ENCODE measurements at regions not wholly inside any gene's neighbourhood (a gene's known extent, or its start where the extent isn't known, plus 50 kb on each side); places are given as distances from the start of the nearest gene placed in this dataset.

DNA sequence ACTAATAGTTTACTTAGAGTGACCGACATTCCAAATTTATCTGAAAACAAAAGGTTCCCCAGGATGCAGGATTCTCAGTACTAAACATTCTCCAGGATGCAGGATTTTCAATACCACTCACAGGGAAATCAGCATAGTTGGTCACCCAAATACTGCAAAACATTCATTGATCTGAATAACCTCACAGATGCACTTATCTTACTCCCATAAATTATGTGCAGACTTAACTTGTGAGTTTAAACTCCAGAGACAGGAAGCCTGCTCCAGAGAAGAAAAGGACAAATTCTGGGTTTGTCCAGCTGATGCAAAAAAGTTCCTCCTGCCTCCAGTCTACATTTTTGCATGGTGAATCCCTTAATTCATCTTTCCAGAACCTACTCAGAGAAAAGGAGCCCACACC, 514.2 kb upstream of the TMEM132C start:
- Histone ChIP-seq H3K4me2 (ENCODE audit: low read length) (no peak overlapping the region), H3K27me3 (ENCODE audit: low read length) (peaks cover 80% of the 10 kb centered on the region), H4K20me1 (ENCODE audit: low read length) (no peaks in the 10 kb centered on the region), H3K9ac (ENCODE audit: low read length) (no peak overlapping the region), H3K9me2 (replicated peaks; ENCODE audit: low read length) (no peaks in the 10 kb centered on the region), H3K79me2 (ENCODE audit: low read length) (no peaks in the 10 kb centered on the region), H3K9me3 (ENCODE audit: low read length) (no peaks in the 10 kb centered on the region), H3K27ac (ENCODE audit: low read length) (no peak overlapping the region), H3K4me3 (ENCODE audit: low read length) (no peak overlapping the region), H3K4me1 (ENCODE audit: insufficient read depth, low read length) (no peaks in the 10 kb centered on the region), H3K36me3 (ENCODE audit: low read depth, low read length) (no peaks in the 10 kb centered on the region), H2AFZ (ENCODE audit: low read length) (no peak overlapping the region), H3F3A (ENCODE audit: low read length, unreplicated experiment) (no peaks in the 10 kb centered on the region)
- ATAC-seq (no peak), DNase-seq (no peak)
- intact Hi-C loops (cut with micrococcal nuclease) = no loop called here
- no TSS peak for BruUV-seq (replicated peaks)
- ChIA-PET CTCF (no interaction called here), POLR2A (ENCODE audit: unreplicated experiment) (no interaction called here)
- TF ChIP-seq EZH2 (IDR thresholded peaks at IDR 0.05; ENCODE audit: low read length, unreplicated experiment) (no peak), EZH2phosphoT487 (IDR thresholded peaks at IDR 0.05; ENCODE audit: borderline replicate concordance, low read length) (no peak)
- TF ChIP-seq, protein P1, sequence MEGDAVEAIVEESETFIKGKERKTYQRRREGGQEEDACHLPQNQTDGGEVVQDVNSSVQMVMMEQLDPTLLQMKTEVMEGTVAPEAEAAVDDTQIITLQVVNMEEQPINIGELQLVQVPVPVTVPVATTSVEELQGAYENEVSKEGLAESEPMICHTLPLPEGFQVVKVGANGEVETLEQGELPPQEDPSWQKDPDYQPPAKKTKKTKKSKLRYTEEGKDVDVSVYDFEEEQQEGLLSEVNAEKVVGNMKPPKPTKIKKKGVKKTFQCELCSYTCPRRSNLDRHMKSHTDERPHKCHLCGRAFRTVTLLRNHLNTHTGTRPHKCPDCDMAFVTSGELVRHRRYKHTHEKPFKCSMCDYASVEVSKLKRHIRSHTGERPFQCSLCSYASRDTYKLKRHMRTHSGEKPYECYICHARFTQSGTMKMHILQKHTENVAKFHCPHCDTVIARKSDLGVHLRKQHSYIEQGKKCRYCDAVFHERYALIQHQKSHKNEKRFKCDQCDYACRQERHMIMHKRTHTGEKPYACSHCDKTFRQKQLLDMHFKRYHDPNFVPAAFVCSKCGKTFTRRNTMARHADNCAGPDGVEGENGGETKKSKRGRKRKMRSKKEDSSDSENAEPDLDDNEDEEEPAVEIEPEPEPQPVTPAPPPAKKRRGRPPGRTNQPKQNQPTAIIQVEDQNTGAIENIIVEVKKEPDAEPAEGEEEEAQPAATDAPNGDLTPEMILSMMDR (conservative IDR thresholded peaks at IDR 0.05; ENCODE audit: low read depth, low read length) = no peak

DNA sequence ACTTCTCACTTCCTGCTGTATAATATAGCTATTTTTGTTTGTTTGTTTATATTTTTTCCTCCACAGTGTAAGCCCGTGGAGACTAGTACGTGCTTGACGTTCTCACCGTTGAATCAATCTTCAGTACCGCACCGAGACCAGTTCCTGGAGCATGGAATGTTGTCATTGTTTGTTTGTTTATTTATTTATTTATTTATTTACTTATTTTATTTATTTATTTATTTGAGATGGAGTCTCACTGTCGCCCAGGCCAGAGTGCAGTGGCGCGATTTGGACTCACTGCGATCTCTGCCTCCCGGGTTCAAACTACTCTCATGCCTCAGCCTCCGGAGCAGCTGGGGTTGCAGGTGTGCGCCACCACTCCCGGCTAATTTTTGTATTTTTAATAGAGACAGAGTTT, 506.6 kb upstream of the TMEM132C start:
- no peak overlapping the region for H3K27ac ChIP-seq (ENCODE audit: low read length)
- no peak for ATAC-seq
- no TSS peak for BruUV-seq (replicated peaks)
- H3K36me3 ChIP-seq (ENCODE audit: low read depth, low read length) = no peaks in the 10 kb centered on the region
- intact Hi-C loops (cut with micrococcal nuclease) = no loop called here
- DNase-seq = no peak
- CTCF ChIA-PET = no interaction called here
- H3K9ac ChIP-seq (ENCODE audit: low read length) = no peak overlapping the region
- POLR2A ChIA-PET (ENCODE audit: unreplicated experiment) = no interaction called here
- no peaks in the 10 kb centered on the region for H3K9me3 ChIP-seq (ENCODE audit: low read length)
- 0 out of 2 replicates have a peak, but pooled peaks cover 3% of the 10 kb centered on the region for H3K9me2 ChIP-seq (replicated peaks; ENCODE audit: low read length)
- no peak overlapping the region for H3K4me2 ChIP-seq (ENCODE audit: low read length)
- TF ChIP-seq EZH2phosphoT487 (IDR thresholded peaks at IDR 0.05; ENCODE audit: borderline replicate concordance, low read length) (no peak), EZH2 (IDR thresholded peaks at IDR 0.05; ENCODE audit: low read length, unreplicated experiment) (no peak)
- TF ChIP-seq, protein P1 (conservative IDR thresholded peaks at IDR 0.05; ENCODE audit: low read depth, low read length) = no peak
- H3K79me2 ChIP-seq (ENCODE audit: low read length) = no peaks in the 10 kb centered on the region
- no peaks in the 10 kb centered on the region for H4K20me1 ChIP-seq (ENCODE audit: low read length)
- H2AFZ ChIP-seq (ENCODE audit: low read length) = no peak overlapping the region
- H3K4me1 ChIP-seq (ENCODE audit: insufficient read depth, low read length) = no peaks in the 10 kb centered on the region
- peaks cover 51% of the 10 kb centered on the region for H3K27me3 ChIP-seq (ENCODE audit: low read length)
- H3K4me3 ChIP-seq (ENCODE audit: low read length) = no peak overlapping the region
- no peaks in the 10 kb centered on the region for H3F3A ChIP-seq (ENCODE audit: low read length, unreplicated experiment)

DNA sequence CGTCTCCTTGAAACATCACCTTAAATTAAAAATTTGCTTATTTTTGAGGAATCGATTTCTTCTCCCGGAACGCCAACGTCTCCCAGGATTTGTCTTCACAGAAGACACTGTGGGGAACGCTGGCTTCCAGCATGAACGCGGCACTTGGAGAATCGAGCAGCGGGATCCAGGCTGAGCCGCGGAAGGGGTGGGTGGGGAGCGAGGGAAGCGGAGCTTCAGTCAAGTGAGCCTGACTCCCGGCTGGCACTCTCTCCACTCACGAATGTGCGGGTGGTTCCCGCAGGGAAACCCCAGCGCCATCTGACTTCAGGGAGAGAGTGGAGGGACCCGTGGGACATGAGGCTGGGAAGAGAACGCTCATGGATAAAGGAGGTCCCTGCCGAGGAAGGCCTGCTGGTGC, 506.0 kb upstream of the TMEM132C start:
- peaks cover 46% of the 10 kb centered on the region for H3K27me3 ChIP-seq (ENCODE audit: low read length)
- intact Hi-C loops (cut with micrococcal nuclease) = no loop called here
- TF ChIP-seq EZH2phosphoT487 (IDR thresholded peaks at IDR 0.05; ENCODE audit: borderline replicate concordance, low read length) = no peak
- no peak for TF ChIP-seq EZH2 (IDR thresholded peaks at IDR 0.05; ENCODE audit: low read length, unreplicated experiment)
- TF ChIP-seq, protein P1 (conservative IDR thresholded peaks at IDR 0.05; ENCODE audit: low read depth, low read length) = no peak
- H3K9me3 ChIP-seq (ENCODE audit: low read length) = no peaks in the 10 kb centered on the region
- no peaks in the 10 kb centered on the region for H3K4me1 ChIP-seq (ENCODE audit: insufficient read depth, low read length)
- H4K20me1 ChIP-seq (ENCODE audit: low read length) = no peaks in the 10 kb centered on the region
- H3K27ac ChIP-seq (ENCODE audit: low read length) = no peak overlapping the region
- DNase-seq (no peak), ATAC-seq (no peak)
- H3K9ac ChIP-seq (ENCODE audit: low read length) = no peak overlapping the region
- no peak overlapping the region for H3K4me2 ChIP-seq (ENCODE audit: low read length)
- ChIA-PET POLR2A (ENCODE audit: unreplicated experiment) (no interaction called here), CTCF (no interaction called here)
- H3K36me3 ChIP-seq (ENCODE audit: low read depth, low read length) = no peaks in the 10 kb centered on the region
- H3K4me3 ChIP-seq (ENCODE audit: low read length) = no peak overlapping the region
- no peaks in the 10 kb centered on the region for H3F3A ChIP-seq (ENCODE audit: low read length, unreplicated experiment)
- H3K9me2 ChIP-seq (replicated peaks; ENCODE audit: low read length) = 0 out of 2 replicates have a peak, but pooled peaks cover 3% of the 10 kb centered on the region
- no peak overlapping the region for H2AFZ ChIP-seq (ENCODE audit: low read length)
- no TSS peak for BruUV-seq (replicated peaks)
- no peaks in the 10 kb centered on the region for H3K79me2 ChIP-seq (ENCODE audit: low read length)

Measured in PC-3 (cell line).